MM.1S (cell line): ENCODE measurements at regions not wholly inside any gene's neighbourhood (a gene's known extent, or its start where the extent isn't known, plus 50 kb on each side); places are given as distances from the start of the nearest gene placed in this dataset.
"Not testable (repeated sequence)": the region's sequence is repeated elsewhere in the genome, so short reads cannot be mapped to it uniquely, and the experiment has no call there.

Experiments
- DNase-seq: peaks from one replicate; pipeline ENCODE4 v3.0.0-alpha.2; 2015
- H2AFZ ChIP-seq: fragments of 300-600 bp; sonication (generic); 2 replicates; pipeline ENCODE4 v1.6.0; 2016; ENCODE audit warnings: antibody characterized with exemption, low read length
- H3F3A ChIP-seq: fragments of 300-600 bp; sonication (generic); 2 replicates; pipeline ENCODE4 v1.6.1; 2016; ENCODE audit warnings: mild to moderate bottlenecking, antibody characterized with exemption, low read length, moderate library complexity, mixed read lengths; ENCODE audit not compliant: insufficient read depth
- H3K27ac ChIP-seq: fragments of 300-600 bp; sonication (generic); 2 replicates; pipeline ENCODE4 v1.5.1; 2016; ENCODE audit warnings: mild to moderate bottlenecking, low read length
- H3K27me3 ChIP-seq: fragments of 300-600 bp; sonication (generic); replicated peaks from 2 replicates; pipeline ENCODE4 v1.6.0; 2016; ENCODE audit warnings: low read length; ENCODE audit not compliant: insufficient read depth
- H3K36me3 ChIP-seq: fragments of 300-600 bp; sonication (generic); replicated peaks from 2 replicates; pipeline ENCODE4 v1.6.1; 2016; ENCODE audit warnings: mild to moderate bottlenecking, low read length, mixed read lengths; ENCODE audit not compliant: insufficient read depth
- H3K4me1 ChIP-seq: fragments of 300-600 bp; sonication (generic); 2 replicates; pipeline ENCODE4 v1.6.1; 2016; ENCODE audit warnings: low read length, mixed read lengths
- H3K4me2 ChIP-seq: fragments of 300-600 bp; sonication (generic); 2 replicates; pipeline ENCODE4 v1.6.0; 2016; ENCODE audit warnings: low read depth, low read length
- H3K4me3 ChIP-seq: fragments of 300-600 bp; sonication (generic); 2 replicates; pipeline ENCODE4 v1.5.1; 2016; ENCODE audit warnings: low read length, mixed read lengths
- H3K79me2 ChIP-seq: fragments of 300-600 bp; sonication (generic); 2 replicates; pipeline ENCODE4 v1.6.1; 2016; ENCODE audit warnings: mixed run types, low read length, mixed read lengths
- H3K9ac ChIP-seq: fragments of 300-600 bp; sonication (generic); 2 replicates; pipeline ENCODE4 v1.6.1; 2016; ENCODE audit warnings: low read length, mixed read lengths
- H3K9me2 ChIP-seq: fragments of 300-600 bp; sonication (generic); replicated peaks from 2 replicates; pipeline ENCODE4 v1.6.1; 2016; ENCODE audit warnings: mild to moderate bottlenecking, low read length, mixed read lengths; ENCODE audit not compliant: insufficient read depth
- H3K9me3 ChIP-seq: fragments of 300-600 bp; sonication (generic); replicated peaks from 2 replicates; pipeline ENCODE4 v1.6.1; 2016; ENCODE audit warnings: mild to moderate bottlenecking, low read length, mixed read lengths; ENCODE audit not compliant: insufficient read depth
- H4K20me1 ChIP-seq: fragments of 300-600 bp; sonication (generic); 2 replicates; pipeline ENCODE4 v1.6.1; 2016; ENCODE audit warnings: mild to moderate bottlenecking, low read length, moderate library complexity, mixed read lengths; ENCODE audit not compliant: insufficient read depth
- CTCF ChIP-seq: fragments of 300-600 bp; sonication (generic); IDR thresholded peaks from 2 replicates; pipeline ENCODE4 v1.5.1; 2016; ENCODE audit warnings: antibody characterized with exemption, low read length, mixed read lengths
- EZH2 ChIP-seq: fragments of 300-600 bp; sonication (generic); optimal IDR thresholded peaks from 2 replicates; pipeline ENCODE3; 2017; ENCODE audit warnings: low read depth, mild to moderate bottlenecking, antibody characterized with exemption, low read length, mixed read lengths
- EZH2phosphoT487 ChIP-seq: fragments of 300-600 bp; sonication (generic); IDR thresholded peaks from 2 replicates; pipeline ENCODE4 v1.6.1; 2018; ENCODE audit warnings: antibody characterized with exemption, low read length

DNA sequence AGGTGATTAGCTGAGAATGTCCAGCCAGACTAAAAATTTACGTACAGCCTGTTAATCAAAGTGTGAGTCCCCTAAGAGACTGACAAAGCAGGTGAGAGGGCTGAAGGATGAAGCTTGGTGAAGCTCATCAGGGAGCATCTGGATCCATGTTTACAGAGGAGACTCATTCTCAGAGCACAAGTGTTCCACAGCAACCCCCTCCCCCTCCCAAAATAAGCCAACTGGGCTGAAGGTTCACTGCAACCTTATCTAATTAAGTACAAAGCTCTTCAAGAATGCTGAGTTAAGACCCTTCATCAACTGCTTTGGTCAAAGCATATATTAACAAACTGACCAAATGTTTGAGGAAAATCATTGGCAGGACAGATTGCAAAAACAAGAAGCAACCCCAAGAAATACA is 262.6 kb upstream of the ZNF385D start:
- H3K79me2 ChIP-seq, result no peaks in the 10 kb centered on the region
- no peaks in the 10 kb centered on the region for H3K9me2 ChIP-seq
- no peaks in the 10 kb centered on the region for H3K27me3 ChIP-seq
- H3F3A ChIP-seq, result no peaks in the 10 kb centered on the region
- H3K4me1 ChIP-seq, result peaks cover 8% of the 10 kb centered on the region; the same call in 1 of the 2 replicates
- TF ChIP-seq EZH2phosphoT487 (no peak), EZH2 (no peak), CTCF (no peak)
- H3K4me2 ChIP-seq, result no peak overlapping the region
- no peaks in the 10 kb centered on the region for H3K36me3 ChIP-seq
- no peak overlapping the region for H3K27ac ChIP-seq
- no peak overlapping the region for H2AFZ ChIP-seq
- H4K20me1 ChIP-seq, result no peaks in the 10 kb centered on the region
- no peak overlapping the region for H3K9ac ChIP-seq
- no peak for DNase-seq
- no peak overlapping the region for H3K4me3 ChIP-seq
- no peaks in the 10 kb centered on the region for H3K9me3 ChIP-seq

DNA sequence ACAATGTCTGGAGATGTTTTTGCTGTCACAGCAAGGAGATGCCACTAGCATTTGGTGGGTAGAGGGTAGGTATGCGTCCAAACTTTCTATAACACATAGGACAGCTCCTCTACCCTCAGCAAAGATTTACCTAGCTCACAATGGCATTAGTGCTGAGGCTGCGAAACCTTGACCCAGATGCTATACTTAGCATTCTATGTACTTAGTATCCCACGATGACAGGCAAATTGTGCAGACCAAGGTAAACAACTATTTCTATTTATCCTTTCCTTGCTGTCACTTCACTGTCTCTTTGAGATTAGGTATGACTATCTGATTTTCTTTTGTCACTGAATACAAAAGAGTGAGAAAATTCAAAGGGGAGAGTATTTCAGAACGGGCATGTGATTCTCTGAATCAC is 265.2 kb upstream of the ZNF385D start:
- Histone ChIP-seq H3K4me2 (peak overlapping the region; percentile 14), H3K4me1 (peaks cover 8% of the 10 kb centered on the region; the same call in 1 of the 2 replicates), H3K36me3 (no peaks in the 10 kb centered on the region), H3K27ac (peak overlapping the region; percentile 41), H4K20me1 (no peaks in the 10 kb centered on the region), H3K79me2 (no peaks in the 10 kb centered on the region), H3K9me3 (no peaks in the 10 kb centered on the region), H3K4me3 (peak overlapping the region; percentile 37), H3K27me3 (no peaks in the 10 kb centered on the region), H3K9me2 (no peaks in the 10 kb centered on the region), H2AFZ (0 out of 2 replicates have a peak overlapping the region, but pooled peaks have one; percentile 16), H3K9ac (no peak overlapping the region), H3F3A (no peaks in the 10 kb centered on the region)
- DNase-seq, result peak; percentile 71
- TF ChIP-seq EZH2phosphoT487, result no peak
- TF ChIP-seq EZH2, result no peak
- TF ChIP-seq CTCF, result no peak

- not testable (repeated sequence) for DNase-seq, H3K4me3 ChIP-seq, H3K79me2 ChIP-seq
These were observed 273.6 kb upstream of the ZNF385D start for GRCh38 chr3:22024638-22025037.

DNA sequence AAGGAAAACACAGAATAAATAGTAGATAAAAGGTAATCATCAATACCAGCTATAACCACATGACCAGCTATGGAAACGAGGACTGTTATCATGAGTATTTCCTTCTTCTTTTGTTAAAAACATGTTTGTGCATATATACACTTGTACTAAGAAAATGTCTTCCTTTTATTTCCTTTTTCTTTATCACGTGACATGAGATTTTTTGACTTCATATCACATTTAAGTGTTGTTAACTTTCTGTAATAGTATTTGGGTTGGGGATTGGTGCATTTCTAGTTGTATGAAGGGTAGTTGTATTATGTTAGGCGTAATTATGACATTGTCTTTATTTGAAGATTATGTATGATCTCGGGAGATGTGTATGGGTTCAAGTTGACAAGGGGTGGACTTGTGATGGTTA is 278.5 kb upstream of the ZNF385D start:
- no peak overlapping the region for H3K9ac ChIP-seq
- no peaks in the 10 kb centered on the region for H3K9me3 ChIP-seq
- no peaks in the 10 kb centered on the region for H3K36me3 ChIP-seq
- no peaks in the 10 kb centered on the region for H4K20me1 ChIP-seq
- H2AFZ ChIP-seq, result no peak overlapping the region
- H3K4me2 ChIP-seq, result no peak overlapping the region
- no peak overlapping the region for H3K27ac ChIP-seq
- H3K4me1 ChIP-seq, result no peaks in the 10 kb centered on the region
- no peaks in the 10 kb centered on the region for H3K79me2 ChIP-seq
- no peaks in the 10 kb centered on the region for H3F3A ChIP-seq
- no peak overlapping the region for H3K4me3 ChIP-seq
- DNase-seq, result no peak
- no peaks in the 10 kb centered on the region for H3K9me2 ChIP-seq
- H3K27me3 ChIP-seq, result no peaks in the 10 kb centered on the region
- TF ChIP-seq EZH2phosphoT487, result no peak
- no peak for TF ChIP-seq CTCF
- no peak for TF ChIP-seq EZH2

More at GRCh38 chr3:22024638-22025037, 273.6 kb upstream of the ZNF385D start:
- H3K9me3 ChIP-seq, H2AFZ ChIP-seq, H3K4me1 ChIP-seq, H4K20me1 ChIP-seq, H3K36me3 ChIP-seq, H3K4me2 ChIP-seq, H3F3A ChIP-seq, H3K27ac ChIP-seq, H3K9ac ChIP-seq, H3K27me3 ChIP-seq, H3K9me2 ChIP-seq: not testable (repeated sequence)
